HTR-8/SVneo (cell line): ENCODE measurements at regions not wholly inside any gene's neighbourhood (a gene's known extent, or its start where the extent isn't known, plus 50 kb on each side); places are given as distances from the start of the nearest gene placed in this dataset.

Source experiments
- DNase-seq: peaks from one replicate; pipeline ENCODE4 v3.0.0; 2011; ENCODE audit warnings: low spot score, mixed read lengths; ENCODE audit not compliant: insufficient read length
- FAIRE-seq: peaks from 2 replicates; lab custom pipeline; 2011; peaks lifted over from hg19 to GRCh38; lab: Jason Lieb, UNC

- peak; percentile 26 for DNase-seq
- peak; percentile 58 for FAIRE-seq
These were observed 571.8 kb upstream of the IL12A start for GRCh38 chr3:159416856-159417255.

- FAIRE-seq (peak; percentile 74), DNase-seq (no peak)
These were observed 570.9 kb upstream of the IL12A start for GRCh38 chr3:159417761-159418160.

- peak; percentile 36 for DNase-seq
- peak; percentile 75 for FAIRE-seq
These were observed 569.8 kb upstream of the IL12A start for GRCh38 chr3:159418571-159419526.

GRCh38 chr3:159429702-159430101, 558.9 kb upstream of the IL12A start:
- no peak for FAIRE-seq
- no peak for DNase-seq

GRCh38 chr3:159432682-159433340, 555.8 kb upstream of the IL12A start:
- DNase-seq (no peak), FAIRE-seq (no peak)

- FAIRE-seq (no peak), DNase-seq (no peak)
These were observed 549.3 kb upstream of the IL12A start for GRCh38 chr3:159439346-159439745.

- no peak for DNase-seq
- FAIRE-seq = no peak
These were observed 547.4 kb upstream of the IL12A start for GRCh38 chr3:159441279-159441678.

- DNase-seq (no peak), FAIRE-seq (no peak)
These were observed 545.4 kb upstream of the IL12A start for GRCh38 chr3:159443266-159443665.

- no peak for DNase-seq
- FAIRE-seq = peak; percentile 9
These were observed 540.8 kb upstream of the IL12A start for GRCh38 chr3:159447841-159448240.

GRCh38 chr3:159448902-159449301, 539.7 kb upstream of the IL12A start:
- DNase-seq (no peak), FAIRE-seq (peak; percentile 13)

GRCh38 chr3:159451067-159451466, 537.6 kb upstream of the IL12A start:
- DNase-seq = no peak
- no peak for FAIRE-seq

GRCh38 chr3:159451482-159451881, 537.2 kb upstream of the IL12A start:
- FAIRE-seq = no peak

GRCh38 chr3:159453036-159453435, 535.6 kb upstream of the IL12A start:
- FAIRE-seq = no peak
- no peak for DNase-seq

More at GRCh38 chr3:159451482-159451881, 537.2 kb upstream of the IL12A start:
- DNase-seq = no peak

GRCh38 chr3:159453945-159454344, 534.7 kb upstream of the IL12A start:
- no peak for FAIRE-seq

GRCh38 chr3:159455741-159456181, 532.9 kb upstream of the IL12A start:
- DNase-seq (peak; percentile 23), FAIRE-seq (peak; percentile 33)

More at GRCh38 chr3:159453945-159454344, 534.7 kb upstream of the IL12A start:
- DNase-seq = no peak

- peak; percentile 82 for DNase-seq
- peak; percentile 96 for FAIRE-seq
These were observed 530.6 kb upstream of the IL12A start for GRCh38 chr3:159458010-159458409.

GRCh38 chr3:159458982-159459381, 529.7 kb upstream of the IL12A start:
- FAIRE-seq = no peak
- DNase-seq = no peak

GRCh38 chr3:159472611-159473010, 516.0 kb upstream of the IL12A start:
- no peak for DNase-seq
- no peak for FAIRE-seq

GRCh38 chr3:159473206-159473605, 515.4 kb upstream of the IL12A start:
- no peak for DNase-seq
- FAIRE-seq = no peak

GRCh38 chr3:159480046-159480445, 508.6 kb upstream of the IL12A start:
- FAIRE-seq (no peak), DNase-seq (no peak)
